ENCODE measurements at regions not wholly inside any gene's neighbourhood (a gene's known extent, or its start where the extent isn't known, plus 50 kb on each side); places are given as distances from the start of the nearest gene placed in this dataset.

DNA sequence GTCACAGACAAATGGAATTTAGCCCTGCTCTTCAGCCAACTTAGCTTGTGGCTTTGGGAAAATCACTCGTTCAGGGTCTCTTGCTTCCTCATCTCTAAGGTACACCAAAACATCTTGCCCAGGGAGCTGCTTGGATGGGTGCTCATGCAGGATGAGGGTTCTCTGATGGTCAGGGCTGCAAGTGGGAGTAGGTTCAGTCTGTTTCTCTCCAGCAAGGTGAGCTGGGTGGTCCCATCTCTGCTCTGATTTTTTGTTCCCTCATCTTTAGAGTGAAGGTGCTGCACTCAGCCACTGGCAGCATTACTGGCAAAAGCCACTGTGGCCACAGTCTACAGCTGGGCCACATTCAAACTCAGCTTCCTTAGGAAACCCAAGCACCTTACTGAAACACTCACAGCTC is 149.9 kb upstream of the GPR26 start:
- TF ChIP-seq, protein P1, sequence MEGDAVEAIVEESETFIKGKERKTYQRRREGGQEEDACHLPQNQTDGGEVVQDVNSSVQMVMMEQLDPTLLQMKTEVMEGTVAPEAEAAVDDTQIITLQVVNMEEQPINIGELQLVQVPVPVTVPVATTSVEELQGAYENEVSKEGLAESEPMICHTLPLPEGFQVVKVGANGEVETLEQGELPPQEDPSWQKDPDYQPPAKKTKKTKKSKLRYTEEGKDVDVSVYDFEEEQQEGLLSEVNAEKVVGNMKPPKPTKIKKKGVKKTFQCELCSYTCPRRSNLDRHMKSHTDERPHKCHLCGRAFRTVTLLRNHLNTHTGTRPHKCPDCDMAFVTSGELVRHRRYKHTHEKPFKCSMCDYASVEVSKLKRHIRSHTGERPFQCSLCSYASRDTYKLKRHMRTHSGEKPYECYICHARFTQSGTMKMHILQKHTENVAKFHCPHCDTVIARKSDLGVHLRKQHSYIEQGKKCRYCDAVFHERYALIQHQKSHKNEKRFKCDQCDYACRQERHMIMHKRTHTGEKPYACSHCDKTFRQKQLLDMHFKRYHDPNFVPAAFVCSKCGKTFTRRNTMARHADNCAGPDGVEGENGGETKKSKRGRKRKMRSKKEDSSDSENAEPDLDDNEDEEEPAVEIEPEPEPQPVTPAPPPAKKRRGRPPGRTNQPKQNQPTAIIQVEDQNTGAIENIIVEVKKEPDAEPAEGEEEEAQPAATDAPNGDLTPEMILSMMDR (optimal IDR thresholded peaks at IDR 0.05 in 1 of 3, IDR thresholded peaks at IDR 0.05 in 1 of 3, conservative IDR thresholded peaks at IDR 0.05 in 1 of 3; ENCODE audit: extremely low read depth in 1 of 3, insufficient read depth in 2 of 3, low read length in 3 of 3): no peak
- TF ChIP-seq EZH2 (IDR thresholded peaks at IDR 0.05; ENCODE audit: low read length): no peak
